ENCODE measurements at regions not wholly inside any gene's neighbourhood (a gene's known extent, or its start where the extent isn't known, plus 50 kb on each side); places are given as distances from the start of the nearest gene placed in this dataset.
"Not testable (repeated sequence)": the region's sequence is repeated elsewhere in the genome, so short reads cannot be mapped to it uniquely, and the experiment has no call there.

DNA sequence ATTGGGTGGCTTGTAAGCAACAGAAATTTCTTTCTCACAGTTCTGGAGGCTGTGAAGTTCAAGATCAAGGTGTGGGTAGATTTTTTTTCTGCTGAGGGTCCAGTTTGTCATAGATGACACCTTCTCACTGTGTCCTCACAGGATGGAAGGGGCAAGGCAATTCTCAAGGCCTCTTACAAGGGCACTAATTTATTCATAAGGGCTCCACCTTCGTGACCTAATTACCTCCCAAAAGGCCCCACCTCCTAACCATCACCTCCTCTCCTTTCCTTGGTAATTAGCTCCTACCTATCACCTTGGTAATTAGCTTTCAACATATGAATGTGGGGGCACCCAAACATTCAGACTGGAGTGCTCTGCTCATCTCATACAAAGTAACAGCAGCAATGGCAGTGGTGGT, 92.3 kb upstream of the CD44 start:
- no peak for DNase-seq (ENCODE audit: low spot score)

DNA sequence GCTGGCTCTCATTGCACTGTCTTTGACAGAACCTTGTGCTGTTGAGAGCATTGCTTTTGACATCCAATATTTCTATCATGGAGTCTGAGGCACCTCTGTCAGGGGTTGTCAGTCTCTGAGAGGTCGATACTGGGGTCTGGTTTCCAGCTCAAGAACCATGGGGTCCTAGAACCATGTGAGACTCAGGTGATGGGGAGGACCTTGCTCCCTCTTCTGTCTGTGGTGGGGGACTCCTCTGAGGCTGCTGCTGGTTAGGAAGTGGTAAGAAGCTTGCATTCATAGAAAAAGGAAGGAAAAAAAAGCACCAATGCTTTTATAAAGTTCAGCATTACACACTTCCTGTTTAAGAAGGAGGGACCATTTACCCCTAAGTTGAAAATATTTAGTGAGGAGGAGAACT, 91.8 kb upstream of the CD44 start:
- no peak for DNase-seq (ENCODE audit: low spot score)

DNA sequence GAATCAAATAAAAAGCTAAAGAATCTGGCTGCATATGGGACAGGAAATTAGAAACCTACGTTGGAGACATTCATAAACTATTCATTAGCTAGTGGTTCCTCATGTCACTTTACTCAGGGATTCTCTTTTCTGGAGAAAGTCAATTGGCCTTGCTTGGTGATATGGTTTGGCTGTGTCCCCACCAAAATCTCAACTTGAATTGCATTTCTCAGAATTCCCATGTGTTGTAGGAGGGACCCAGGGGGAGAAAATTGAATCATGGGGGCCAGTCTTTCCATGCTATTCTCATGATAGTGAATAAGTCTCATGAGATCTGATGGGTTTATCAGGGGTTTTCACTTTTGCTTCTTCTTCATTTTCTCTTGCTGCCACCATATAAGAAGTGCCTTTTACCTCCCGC, 91.2 kb upstream of the CD44 start:
- DNase-seq (ENCODE audit: low spot score), result no peak

DNA sequence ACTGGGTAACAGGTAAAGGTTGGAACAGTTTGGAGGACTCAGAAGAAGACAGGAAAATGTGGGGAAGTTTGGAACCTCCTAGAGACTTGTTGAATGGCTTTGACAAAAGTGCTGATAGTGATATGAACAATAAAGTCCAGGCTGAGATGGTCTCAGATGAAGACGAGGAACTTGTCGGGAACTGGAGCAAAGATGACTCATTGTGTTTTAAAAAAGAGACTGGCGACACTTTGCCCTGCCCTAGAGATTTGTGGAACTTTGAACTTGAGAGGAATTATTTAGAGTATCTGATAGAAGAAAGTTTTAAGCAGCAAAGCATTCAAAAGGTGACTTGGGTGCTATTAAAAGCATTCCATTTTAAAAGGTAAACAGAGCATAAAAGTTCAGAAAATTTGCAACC, 90.6 kb upstream of the CD44 start:
- DNase-seq (ENCODE audit: low spot score), result not testable (repeated sequence)

DNA sequence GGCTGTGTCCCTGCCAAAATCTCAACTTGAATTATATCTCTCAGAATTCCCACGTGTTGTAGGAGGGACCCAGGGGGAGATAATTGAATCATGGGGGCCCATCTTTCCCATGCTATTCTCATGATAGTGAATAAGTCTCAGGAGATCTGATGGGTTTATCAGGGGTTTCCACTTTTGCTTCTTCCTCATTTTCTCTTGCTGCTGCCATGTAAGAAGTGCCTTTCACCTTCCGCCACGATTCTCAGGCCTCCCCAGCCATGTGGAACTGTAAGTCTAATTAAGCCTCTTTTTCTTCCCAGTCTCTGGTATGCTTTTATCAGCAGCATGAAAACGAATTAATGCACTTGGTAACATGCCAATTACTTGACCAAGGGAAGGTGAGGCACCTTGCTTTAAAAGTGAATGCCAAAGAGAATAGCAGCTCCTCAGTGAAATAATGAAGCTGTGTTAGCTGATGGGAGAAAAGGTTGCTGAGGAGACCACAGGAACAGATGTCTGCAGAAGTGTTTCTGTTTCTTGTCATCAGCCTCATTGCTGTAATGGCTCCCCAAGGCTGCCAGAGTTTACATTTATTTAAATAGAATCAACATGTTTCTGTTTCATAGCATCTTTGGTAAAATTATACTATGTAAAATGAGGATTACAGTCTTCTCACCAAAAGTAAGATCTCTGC, 89.0 kb upstream of the CD44 start:
- no peak for DNase-seq (ENCODE audit: low spot score)

DNA sequence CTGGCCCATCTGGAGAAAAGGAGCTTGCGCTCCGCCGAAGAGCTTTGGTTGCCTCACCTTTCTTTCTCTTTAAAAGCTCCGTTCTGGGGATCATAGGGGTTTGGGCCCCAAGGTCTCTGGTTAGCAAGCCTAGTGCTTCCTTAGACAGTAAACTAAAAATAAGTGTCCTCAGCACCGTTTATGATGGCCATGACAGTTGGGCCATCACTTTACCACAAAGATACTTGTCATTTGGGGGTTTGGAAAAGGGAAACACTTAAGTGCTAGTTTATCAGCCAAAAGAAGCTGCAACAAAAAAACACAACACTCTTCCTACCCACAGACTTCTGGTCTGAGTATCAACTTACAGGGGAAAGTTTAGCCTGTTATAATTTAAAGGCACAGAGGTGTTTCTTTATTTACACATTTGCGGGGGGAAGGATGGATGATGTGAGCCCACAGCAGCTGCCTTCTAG, 88.4 kb upstream of the CD44 start:
- DNase-seq (ENCODE audit: low spot score), result no peak

DNA sequence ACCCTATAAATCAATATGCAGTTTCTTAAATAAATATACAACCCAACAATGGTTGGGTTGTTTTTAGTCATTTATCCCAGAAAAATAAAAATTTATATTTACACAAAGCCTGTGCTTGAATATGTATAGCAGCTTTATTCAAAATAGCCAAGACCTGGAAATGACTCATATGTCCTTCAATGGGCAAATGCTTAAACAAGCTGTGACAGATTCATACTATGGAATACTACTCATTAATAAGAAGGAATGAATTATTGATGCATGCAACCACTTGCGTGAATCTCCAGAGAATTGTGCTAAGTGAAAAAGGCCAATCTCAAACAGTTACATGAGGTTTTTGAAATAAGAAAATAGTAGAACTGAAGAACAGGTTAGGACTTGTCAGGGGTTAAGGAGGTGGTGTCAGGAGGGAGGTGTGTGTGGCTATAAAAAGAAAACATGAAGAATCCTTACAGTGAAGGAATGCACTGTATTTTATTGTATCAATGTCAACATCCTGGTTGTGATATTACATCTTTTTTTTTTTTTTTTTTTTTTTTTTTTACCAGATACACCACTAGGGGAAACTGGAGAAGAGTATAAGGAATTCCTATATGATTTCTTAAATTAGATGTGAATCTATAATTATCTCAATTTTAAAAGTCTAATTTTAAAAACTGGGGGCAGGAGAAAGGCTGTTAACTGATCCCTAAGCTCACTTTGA, 82.4 kb upstream of the CD44 start:
- DNase-seq (ENCODE audit: low spot score), result no peak

DNA sequence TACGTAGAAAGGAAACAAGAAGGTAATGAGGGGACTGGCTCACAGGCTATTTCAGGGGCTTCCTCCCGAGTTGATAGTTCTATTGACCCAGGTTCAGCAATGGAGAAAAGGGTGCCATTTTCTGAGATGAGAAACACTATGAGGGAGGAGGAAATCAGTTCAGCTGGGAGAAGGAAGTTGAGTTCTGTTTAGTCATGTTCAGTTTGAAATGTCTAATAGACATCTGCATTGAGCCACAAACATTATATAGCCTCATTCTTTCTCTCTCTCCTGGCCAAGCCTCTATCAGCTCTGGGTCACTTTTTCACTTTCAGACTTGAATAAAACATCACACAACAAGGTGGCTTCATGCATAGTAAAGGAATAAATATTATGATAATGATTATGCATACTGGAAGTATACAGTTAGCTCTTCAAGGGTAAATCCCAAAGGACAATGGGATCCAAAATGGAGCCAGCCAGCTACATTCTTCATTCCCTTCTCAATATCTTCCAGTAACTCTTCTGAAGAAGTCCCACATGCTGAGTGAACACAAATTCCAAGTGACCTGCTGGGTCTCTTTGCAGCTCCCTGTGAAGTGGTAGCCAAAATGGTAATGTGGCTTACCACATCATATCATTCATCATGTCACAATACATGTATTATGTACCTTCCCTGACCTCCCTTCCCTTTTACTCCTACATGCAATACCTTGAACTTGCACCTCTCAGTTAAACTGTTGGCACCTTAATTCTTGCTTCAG, 80.9 kb upstream of the CD44 start:
- no peak for DNase-seq (ENCODE audit: low spot score)

DNA sequence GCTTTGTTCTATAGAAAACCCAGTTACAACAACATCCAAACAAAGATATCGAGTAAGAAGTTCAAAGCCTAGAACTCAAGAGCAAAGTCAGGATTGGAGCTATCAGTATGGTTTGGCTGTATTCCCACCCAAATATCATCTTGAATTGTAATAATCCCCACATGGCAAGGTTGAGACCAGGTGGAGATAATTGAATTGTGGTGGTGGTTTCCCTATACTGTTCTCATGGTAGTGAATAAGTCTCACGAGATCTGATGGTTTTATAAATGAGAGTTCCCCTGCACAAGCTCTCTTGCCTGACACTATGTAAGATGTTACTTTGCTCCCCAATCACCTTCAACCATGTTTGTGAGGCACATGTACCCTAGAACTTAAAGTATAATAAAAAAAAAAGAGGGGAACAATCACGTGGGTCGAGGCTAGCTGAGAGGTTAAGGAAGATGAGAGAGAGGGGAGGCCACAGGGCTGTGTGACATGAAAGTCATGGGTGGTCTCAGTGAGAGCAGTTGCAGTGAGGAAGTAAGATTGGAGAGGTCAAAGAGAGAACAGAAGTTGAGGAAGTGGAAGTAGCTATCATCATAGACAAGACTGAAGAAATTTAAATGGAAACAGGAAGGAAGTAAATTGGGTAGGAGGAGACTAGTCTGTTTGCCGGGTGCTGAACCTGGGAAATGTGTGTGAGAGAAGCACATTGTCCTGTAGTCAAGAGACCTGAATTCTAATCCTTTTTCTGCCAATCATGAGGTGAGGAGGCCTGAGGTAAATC, 80.1 kb upstream of the CD44 start:
- no peak for DNase-seq (ENCODE audit: low spot score)

DNA sequence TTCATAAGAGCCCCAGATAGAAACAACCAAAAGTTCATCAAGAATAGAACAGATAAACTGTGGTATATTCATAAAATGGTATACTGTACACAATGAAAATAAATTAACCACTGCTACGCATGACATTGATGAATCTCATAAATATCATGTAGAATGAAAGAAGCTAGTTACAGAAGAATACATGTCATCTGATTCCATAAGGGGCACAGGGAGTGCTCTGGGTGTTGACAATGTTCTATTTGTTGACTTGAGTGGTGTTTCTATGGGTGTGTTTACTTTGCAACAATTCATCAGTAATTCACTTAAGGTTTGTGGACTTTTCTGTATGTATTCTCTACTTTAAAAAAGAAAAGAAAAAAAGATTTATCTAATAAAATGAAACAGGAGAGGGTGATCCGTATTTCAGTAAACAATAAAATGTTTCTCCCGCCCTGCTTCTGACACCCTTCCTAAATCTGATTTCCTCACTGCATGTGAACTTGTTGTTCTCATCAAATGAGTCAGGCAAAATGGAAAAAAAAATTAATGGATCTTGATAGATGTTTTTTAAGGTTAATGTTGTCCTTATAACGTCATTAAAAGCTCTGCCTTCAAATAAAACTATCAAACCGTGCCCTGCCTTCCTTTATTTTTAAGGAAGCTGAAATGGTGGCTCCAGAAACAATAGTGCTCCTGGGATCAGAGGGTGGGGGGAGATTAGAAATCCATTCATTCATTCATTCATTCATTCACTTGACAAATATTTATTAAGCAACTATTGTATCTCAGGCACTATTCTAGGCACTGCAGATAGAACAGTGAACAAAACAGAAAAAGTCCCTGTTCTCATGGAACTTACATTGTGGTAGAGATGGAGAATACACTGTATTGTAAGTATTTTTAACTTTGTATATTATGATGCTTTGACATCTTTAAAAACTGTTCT, 77.2 kb upstream of the CD44 start:
- DNase-seq (ENCODE audit: low spot score), result no peak

DNA sequence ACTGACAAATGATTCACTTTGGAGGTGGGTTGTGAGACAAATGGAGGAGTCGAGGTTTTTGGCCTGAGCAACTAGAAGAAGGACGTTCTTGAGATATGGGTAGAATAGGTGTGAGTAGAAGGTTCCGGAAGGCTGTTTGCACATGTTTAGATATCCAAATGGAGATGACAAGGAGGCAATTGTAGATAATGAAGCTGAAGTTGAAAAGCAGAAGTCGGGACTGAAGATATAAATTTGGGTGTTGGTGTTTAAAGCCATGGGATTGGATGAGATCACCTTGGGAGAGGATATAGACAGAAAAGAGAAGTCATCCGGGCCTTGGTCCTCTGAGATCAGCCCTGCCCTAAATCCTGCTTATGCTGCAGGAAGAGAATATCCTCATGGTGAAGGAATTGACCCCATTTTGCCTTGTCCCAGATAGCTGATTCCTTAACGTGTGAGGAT, 75.5 kb upstream of the CD44 start:
- no peak for DNase-seq (ENCODE audit: low spot score)

DNA sequence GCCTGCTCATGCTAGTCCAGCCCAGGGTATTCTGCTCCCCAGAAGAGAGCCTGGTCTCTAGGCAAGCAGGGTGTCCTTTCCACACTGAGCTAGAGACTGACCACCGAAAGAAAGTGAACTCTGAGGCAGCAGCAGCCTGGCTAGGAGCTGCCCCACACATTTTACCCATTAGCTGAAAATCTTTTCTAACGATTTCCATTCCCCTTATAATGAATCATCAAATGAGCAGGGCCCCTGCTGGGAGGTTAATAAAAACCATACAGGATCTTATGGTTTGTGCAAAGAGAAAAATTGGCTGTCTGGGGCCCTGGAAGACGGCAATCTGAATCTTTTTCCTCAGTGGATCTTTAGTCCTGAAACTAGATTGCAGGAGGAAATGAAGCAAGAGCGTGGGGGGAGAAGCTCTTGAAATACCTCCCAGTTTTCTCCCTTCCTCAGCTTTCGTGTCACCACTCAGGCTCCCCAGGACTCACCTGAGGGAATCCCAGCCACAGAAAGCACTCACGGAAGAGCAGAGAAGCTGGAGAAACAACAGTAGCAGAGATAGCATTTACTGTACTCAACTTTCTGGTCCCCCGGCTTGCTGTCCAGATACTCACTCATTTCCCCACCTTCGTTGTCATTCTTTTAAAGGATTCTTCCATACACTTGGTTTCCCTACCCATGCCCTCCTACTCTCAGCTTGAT, 74.7 kb upstream of the CD44 start:
- no peak for DNase-seq (ENCODE audit: low spot score)

DNA sequence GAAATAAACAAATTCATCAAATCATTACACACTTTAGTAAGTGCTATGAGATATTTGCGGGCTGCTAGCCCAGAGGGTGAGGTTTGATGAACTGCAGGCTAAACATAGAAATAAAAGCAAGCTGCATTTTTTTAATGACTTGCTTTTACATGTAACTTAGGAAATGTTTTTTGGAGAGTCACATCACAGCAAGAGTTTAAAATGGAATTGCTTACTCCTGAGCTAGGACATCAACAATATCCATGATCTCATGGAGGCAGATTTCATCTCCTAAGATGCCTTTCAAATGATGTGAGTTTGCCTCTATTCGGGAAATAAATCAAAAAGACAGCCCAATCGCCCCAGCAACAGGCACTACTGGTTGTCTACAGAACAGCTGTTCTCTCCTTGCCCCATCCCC, 73.4 kb upstream of the CD44 start:
- no peak for DNase-seq (ENCODE audit: low spot score)

DNA sequence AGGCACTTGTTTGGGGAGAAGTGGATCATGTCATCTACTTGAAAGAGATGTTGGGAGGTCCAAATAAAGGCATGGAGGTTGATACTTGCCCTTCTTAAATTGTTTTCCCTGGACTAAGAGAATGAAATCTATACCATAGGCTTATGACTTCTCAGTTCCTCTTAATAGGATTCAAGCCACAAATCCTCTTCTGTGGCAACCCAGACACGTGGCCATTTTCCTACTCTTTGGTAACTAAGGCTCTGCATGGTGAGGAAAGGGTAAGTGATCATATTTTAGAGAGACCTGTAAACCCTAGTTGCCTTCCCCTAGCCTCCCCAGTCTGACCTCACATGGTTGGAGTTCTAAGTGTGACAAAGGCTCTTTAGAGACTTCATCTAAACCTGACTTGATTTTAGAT, 72.9 kb upstream of the CD44 start:
- no peak for DNase-seq (ENCODE audit: low spot score)

DNA sequence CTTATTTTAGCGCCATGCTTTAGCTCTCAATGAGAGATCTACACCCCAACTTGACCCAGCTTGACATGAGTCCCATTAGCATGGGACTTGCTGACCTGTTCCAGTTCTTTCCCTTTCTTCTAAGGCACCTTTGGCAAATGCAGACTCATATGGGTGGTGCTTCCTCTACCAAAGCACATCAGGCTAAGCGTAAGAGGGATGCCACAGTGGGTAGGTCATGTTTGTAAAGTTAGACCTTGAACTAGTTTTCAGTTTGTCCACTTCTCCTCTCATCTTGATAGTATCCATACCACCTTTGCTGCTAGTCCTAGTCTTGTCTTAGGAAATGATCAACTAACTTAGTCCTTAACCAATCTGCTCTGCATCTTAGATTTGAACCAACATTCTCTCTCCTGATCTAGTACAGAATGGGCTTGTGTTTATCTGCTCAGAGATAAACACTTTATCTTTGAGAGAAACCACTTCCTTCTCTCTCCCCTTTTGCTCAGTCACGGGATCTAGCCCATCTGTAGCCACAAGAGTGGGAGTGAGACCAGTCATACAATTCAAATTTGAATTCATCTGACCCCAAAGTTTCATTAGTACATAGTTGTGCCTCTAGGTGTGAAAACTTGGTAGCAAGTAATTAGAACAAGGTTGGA, 72.1 kb upstream of the CD44 start:
- DNase-seq (ENCODE audit: low spot score), result no peak

DNA sequence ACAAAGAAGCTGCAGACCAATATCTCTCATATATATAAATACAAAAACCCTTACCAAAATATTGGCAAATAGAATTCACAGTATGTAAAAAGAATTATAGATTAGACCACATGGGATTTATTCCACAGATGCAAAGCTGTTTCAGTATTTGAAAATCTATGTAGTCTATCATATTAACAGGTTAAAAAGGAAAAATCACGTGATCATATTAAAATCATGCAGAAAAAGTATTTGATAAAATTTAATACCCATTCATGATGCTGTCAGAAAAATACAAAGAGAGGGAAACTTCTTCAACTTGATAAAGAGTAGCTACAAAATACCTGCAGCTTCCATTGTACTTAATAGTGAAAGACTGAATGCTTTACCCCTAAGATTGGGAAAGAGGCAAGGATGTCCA, 67.2 kb upstream of the CD44 start:
- DNase-seq (ENCODE audit: low spot score), result no peak

DNA sequence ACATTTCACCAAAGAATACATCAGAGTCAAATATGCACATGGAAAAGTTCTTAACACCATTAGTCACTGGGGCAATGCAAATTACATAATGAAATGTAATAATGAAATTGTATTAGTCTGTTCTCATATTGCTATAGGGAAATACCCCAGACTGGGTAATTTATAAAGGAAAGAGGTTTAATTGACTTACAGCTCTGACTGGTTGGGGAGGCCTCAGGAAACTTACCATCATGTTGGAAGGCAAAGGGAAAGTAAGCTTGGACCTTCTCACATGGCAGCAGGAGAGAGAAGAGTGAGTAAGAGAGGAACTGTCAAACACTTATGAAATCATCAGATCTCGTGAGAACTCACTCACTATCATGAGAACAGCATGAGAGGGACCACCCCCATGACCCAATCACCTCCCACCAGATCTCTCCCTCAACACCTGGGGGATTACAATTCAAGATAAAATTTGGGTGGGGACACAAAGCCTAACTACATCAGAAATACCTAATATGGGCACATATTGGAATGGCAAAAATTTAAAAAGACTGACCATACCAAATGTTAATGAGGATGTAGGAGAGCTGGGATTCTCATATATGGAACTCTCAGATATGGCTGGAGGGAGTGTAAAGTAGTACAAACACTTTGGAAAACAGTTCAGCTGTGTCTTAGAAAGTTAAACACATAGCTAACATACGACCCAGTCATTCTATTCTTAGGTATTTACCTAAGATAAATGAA, 65.1 kb upstream of the CD44 start:
- no peak for DNase-seq (ENCODE audit: low spot score)

DNA sequence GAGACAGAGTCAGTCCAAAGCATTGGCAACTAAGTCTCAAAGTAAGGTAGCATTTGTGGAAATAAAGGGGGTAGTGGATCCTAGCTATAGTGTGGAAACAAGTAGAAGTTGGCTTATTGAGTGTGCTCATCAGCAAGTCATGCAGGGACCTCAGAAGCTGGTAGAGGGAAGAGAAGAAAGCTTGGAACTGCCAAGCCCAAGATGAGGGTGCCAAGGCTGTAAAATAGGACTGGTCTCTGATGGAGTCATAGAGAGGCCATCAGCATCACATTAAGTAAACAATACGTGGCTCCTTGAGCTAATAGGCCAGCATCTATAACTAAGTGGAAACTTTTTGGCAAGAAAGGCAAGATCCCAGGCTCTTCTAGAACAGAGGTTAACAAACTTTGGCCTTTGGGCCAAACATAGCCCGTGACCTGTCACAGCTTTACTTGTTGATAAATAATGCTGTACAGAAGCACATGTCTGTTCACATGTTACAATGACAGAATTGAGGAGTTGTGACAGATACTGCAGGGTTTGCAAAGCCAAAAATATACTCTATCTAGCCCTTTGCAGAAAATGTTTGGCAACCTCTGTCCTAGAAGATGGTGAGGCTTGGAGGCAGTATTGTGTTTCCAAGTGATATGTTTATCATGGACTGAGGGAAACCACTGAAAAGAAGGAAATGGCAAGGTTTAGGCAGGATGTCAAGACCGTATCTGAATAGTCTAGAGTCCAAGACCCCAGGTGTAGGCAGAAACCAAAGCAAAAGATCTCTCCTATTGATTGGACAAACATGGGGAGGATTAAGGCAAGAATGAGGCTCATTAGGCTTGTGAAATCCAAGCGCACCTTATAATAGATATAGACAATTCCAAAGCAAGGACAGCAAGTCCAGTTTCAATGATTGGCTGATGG, 62.5 kb upstream of the CD44 start:
- DNase-seq (ENCODE audit: low spot score), result no peak

All from hepatic stellate cell (primary cell).